Myocyte (in vitro differentiated cells): ENCODE measurements at regions not wholly inside any gene's neighbourhood (a gene's known extent, or its start where the extent isn't known, plus 50 kb on each side); places are given as distances from the start of the nearest gene placed in this dataset.
"Not testable (repeated sequence)": the region's sequence is repeated elsewhere in the genome, so short reads cannot be mapped to it uniquely, and the experiment has no call there.

Source experiments
- DNase-seq: peaks from one replicate; pipeline ENCODE4 v3.0.0-alpha.2; 2012; ENCODE audit warnings: low read depth

GRCh38 chr5:63125392-63125791 is 546.8 kb downstream of the LRRC70 start:
- DNase-seq: no peak

GRCh38 chr5:63124266-63124665 is 545.6 kb downstream of the LRRC70 start:
- no peak for DNase-seq

- no peak for DNase-seq
These were observed 542.9 kb downstream of the LRRC70 start for GRCh38 chr5:63121471-63121870.

- DNase-seq: no peak
These were observed 539.6 kb downstream of the LRRC70 start for GRCh38 chr5:63118221-63118620.

DNA sequence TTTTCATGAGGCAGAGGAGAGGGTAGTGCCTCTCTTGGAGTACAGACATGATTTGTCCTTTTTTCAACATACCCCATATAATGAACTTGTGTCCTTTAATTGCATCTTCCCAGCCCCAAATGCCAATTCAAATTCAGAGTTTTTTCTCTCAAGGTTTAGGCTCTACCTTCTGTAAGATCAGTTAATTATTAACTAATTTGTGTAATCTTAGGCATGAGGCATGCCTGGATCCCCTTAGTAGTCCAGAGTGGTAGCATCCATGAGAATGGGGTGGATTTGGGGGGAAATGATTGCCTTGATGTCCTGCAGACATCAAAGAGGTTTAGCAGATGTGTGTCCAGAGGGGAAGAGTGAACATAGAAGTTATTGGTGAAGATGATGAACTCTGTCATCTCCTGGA is 533.3 kb downstream of the LRRC70 start:
- DNase-seq: no peak

- no peak for DNase-seq
These were observed 523.3 kb downstream of the LRRC70 start for GRCh38 chr5:63101870-63102269.

- no peak for DNase-seq
These were observed 518.7 kb downstream of the LRRC70 start for GRCh38 chr5:63097286-63097685.

- DNase-seq: no peak
These were observed 516.1 kb downstream of the LRRC70 start for GRCh38 chr5:63094730-63095129.

- no peak for DNase-seq
These were observed 510.5 kb downstream of the LRRC70 start for GRCh38 chr5:63089147-63089546.

GRCh38 chr5:63085561-63085960 is 506.9 kb downstream of the LRRC70 start:
- DNase-seq: no peak

DNA sequence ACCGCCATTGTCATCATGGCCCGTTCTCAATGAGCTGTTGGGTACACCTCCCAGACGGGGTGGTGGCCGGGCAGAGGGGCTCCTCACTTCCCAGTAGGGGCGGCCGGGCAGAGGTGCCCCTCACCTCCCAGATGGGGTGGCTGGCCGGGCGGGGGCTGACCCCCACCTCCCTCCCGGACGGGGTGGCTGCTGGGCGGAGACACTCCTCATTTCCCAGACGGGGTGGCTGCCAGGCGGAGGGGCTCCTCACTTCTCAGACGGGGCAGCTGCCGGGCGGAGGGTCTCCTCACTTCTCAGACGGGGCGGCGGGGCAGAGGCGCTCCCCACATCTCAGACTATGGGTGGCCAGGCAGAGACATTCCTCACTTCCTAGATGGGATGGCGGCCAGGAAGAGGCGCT is 505.1 kb downstream of the LRRC70 start:
- DNase-seq: not testable (repeated sequence)

- DNase-seq: no peak
These were observed 502.8 kb downstream of the LRRC70 start for GRCh38 chr5:63081402-63081801.

DNA sequence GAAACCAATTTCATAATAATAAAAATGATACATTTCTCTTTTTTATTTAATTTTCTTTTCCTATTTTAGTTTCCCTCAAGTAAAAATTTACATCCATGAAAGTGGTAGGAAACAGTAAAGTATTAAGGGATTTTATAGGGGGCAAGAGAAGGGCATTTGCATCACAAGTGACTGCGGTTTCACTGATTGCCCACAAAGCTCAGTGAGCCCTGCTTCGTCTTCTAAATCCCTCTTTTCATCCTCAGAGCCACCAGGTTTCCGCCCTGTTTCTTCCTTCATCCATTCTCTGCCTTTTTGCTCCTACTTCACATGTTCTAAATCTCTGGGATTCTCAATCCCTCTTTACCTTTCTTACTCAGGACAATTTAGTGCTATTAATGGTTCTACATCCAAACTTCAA is 491.4 kb downstream of the LRRC70 start:
- no peak for DNase-seq

GRCh38 chr5:63055421-63055820 is 476.8 kb downstream of the LRRC70 start:
- no peak for DNase-seq

DNA sequence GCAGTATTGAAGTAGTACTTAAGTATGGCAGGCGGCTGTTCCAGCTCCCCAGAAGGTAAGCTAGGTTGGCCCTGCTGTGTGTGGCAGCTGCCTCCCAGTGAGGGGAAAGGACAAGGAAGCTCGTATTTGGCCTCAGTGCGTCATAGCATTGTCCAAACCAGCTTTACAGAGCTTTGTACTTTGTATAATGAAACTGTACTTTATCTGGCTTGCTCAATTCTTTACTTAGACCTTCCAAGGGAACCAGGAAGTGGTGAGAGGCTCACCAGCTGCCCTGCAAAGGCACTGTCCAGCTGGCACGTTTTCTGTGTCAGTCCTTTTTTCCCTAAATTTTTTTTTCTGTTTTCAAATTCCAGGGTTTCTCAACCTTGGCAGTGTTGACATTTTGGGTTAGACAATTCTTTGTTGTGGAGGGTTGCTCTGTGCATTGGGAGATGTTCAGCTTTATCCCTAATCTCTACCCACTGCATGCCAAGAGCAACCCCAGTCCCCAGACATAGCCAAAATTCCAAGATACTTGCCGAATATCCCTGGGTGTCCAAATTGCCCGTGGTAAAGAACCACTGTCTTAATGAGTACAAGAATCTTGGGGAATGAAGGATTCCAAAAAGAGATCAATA is 474.5 kb downstream of the LRRC70 start:
- no peak for DNase-seq

- DNase-seq: no peak
These were observed 472.3 kb downstream of the LRRC70 start for GRCh38 chr5:63050916-63051315.

DNA sequence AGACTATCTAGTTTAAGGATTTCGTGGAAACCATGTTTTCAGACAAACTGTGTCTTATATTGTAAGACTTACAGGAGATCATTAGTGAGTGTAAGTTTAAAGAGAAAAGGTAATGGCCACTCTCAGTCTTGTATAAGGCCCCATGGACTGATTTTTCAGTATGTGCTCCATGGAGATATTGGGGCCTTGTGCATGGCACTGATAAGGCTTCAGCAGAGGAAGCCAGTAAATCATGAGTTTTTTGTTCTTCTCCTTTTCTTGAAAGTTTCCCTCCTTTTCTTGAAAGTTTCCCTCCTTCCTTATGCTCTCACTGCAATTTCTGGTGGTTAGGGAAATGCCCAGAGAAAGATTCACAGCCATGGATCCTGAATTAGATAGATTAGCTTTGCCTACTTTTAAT is 471.3 kb downstream of the LRRC70 start:
- no peak for DNase-seq

- DNase-seq: no peak
These were observed 465.2 kb downstream of the LRRC70 start for GRCh38 chr5:63043792-63044191.

DNA sequence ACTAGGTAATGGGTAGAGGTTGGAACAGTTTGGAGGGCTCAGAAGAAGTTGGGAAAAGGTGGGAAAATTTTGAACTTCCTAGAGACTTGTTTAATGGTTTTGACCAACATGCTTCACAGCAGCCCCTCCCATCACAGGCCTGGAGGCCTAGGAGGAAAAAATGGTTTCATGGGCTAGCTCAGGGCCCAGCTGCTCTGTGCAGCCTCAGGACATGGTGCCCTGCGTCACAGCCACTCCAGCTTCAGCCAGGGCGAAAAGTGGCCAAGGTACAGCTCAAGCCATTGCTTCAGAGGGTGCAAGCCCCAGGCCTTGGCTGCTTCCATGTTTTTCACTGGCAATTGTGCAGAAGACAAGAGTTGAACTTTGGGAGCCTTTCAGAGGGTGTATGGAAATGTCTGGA is 453.7 kb downstream of the LRRC70 start:
- DNase-seq: no peak

DNA sequence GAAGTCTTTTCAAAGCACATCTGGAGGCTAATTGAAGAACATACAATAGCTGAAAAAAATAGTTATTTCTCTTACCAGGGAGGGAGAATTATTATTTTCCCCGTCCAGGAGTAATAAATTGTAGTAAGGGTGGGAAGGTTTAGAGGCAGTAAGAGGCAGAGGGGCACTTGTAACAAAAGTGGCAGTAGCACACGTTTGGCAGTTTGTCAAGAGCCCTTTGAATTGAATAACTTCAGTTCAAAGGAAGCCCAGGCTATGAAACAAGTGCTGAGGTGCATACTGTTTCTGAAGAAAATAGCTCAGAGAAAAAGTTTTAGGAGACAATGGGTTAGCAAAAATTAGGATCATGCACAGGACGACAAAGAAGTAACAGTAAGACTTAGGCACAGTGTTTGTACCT is 451.3 kb downstream of the LRRC70 start:
- DNase-seq: no peak

DNA sequence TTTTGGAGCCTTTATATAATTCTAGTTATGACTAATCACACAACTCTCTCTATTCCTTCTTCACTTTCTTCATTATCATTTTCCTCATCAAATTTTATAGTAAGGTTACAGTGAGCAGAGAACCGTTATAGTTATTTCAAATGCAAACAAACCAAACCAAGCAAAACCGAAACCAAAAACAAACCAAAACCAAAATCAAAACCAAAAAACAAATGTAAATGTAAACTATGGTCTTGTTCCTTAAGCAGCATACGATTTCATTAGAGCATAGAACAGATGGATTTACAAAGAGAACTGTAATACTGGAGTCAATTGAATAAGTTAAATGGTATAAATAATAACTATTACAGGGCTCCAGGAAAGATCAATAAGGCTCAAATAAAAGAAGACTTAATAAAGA is 447.1 kb downstream of the LRRC70 start:
- DNase-seq: no peak

DNA sequence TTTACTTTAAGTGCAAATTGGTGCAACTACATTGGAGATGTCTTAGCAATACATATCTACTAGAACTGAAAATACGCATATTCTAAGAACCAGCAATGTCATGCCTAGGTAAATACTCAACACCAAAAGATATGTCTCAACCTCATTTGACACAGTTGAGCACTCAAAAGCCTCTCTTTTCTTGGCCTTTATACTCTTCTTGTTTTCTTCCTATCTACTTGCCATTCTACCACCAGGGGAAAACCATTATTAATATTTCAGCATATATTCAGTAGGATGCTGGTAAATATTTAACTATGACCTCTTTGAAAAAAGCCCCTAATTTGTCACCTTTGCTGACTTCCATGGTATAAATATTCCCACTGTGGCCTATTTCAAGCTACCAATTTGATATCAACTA is 443.8 kb downstream of the LRRC70 start:
- DNase-seq: no peak

- no peak for DNase-seq
These were observed 432.5 kb downstream of the LRRC70 start for GRCh38 chr5:63011158-63011557.

DNA sequence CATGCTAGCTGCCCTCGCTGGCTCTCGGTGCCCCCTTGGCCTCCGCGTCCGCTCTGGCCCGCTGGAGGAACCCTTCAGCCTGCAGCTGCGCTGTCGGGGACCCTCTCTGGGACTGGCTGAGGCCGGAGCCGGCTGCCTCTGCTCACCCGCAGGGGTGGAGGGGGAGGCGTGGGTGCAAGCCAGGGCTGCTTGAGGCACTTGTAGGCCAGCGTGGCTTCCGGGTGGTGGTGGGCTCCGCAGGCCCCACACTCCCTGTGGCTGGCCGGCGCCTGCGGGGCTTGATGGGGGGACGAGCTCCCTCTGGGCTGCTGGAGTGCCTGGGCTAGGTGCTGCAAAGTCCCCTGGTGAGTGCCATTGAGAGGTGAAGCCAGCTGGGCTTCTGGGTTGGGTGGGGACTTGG is 429.6 kb downstream of the LRRC70 start:
- DNase-seq: no peak
